Fibroblast of skin of left quadriceps (primary cell): ENCODE measurements at regions not wholly inside any gene's neighbourhood (a gene's known extent, or its start where the extent isn't known, plus 50 kb on each side); places are given as distances from the start of the nearest gene placed in this dataset.
"Not testable (repeated sequence)": the region's sequence is repeated elsewhere in the genome, so short reads cannot be mapped to it uniquely, and the experiment has no call there.

Experiments used
- DNase-seq, 2 experiments: peaks; one replicate each; pipeline ENCODE4 v3.0.0-alpha.2; 2013; ENCODE audit warnings: low read depth in 2 of 2

DNA sequence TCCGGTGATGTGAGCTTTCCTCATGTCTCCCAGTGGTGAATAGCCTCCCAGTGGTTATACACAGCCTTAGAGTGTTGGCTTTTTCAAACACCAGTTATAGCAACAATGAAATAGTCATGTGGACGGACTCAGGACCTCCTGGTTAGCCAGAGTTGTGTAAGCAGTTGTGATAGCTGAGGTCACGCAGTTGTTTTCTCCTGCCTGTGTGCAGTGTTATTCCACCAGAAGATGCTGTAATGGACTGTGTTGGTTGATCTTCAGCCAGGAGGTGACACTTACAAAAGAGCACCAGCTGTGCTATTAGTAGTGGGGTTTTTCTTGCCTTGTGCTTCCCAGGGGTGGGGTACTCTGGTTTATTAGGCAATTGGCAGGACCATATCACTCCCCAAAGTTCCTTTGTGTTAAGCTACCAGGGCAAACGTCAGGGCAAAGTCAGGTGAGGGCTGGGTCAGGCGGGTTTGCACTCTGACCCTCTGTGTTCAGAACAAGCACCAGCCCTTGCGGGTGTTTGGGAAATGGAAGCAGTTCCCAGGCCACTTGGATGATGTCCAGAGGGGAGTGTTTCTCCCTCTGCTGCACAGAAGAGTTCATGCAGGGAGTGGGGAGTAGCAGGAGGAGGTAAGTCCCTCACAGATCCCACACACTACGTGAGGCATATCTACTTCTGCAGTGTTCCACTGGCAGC, 252.6 kb downstream of the TMEM47 start:
- DNase-seq = no peak

DNA sequence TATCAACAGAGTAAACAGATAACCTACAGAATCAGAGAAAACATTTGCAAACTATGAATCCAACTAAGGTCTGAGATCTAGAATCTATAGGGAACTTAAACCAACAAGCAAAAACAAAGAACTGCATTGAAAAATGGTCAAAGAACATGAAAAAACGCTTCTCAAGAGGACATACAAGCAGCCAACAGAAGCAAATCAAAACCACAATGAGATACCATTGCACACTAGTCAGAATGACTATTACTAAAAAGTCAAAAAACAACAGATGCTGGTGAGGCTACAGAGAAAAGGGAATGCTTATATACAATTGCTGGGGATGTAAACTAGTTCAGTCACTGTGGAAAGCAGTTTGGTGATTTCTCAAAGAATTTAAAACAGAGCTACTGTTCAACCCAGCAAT, 255.7 kb downstream of the TMEM47 start:
- DNase-seq = no peak

DNA sequence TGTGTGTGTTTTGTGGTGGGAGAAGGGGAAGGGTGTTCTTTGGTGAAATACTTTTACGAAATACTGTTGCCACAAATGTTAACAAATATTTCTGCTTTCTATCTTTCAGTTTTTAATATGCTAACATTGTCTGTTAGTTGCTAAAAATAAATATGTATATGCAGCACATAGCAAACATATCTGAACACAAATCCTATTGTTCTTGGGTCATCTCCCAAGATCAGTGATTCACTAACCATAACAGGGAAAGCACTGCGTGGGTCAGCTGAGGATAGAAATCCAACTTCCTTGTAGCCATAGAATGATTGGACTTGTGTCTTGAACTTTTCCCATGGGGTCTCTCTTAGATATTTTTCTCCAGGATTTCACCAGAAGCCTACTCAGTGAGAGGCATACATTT, 250.3 kb upstream of the FAM47A start:
- DNase-seq = peak; percentile 33 to 35

- DNase-seq = no peak
These were observed 249.1 kb upstream of the FAM47A start for GRCh38 chrX:34381241-34381640.

GRCh38 chrX:34379891-34380290, 247.8 kb upstream of the FAM47A start:
- DNase-seq = no peak

- no peak for DNase-seq
These were observed 245.5 kb upstream of the FAM47A start for GRCh38 chrX:34377645-34378044.

DNA sequence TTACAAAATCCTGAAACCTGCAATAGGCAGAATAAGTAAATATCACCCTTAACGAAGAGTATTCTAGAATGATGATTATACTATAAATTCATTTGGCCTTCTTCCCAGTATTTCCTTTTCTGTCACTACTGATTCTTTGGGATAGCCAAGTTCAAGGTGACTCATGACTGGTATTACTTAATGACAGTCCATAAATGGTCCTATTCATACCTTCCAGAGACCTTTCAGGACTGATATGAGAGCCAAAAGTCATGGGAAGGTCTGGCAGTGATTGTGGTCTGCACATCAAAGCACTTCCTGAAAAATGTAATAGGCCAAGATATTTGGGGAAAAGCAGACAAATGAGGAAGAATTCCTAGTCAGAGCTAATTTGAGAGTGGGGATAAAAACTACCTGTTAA, 239.6 kb upstream of the FAM47A start:
- DNase-seq = no peak

DNA sequence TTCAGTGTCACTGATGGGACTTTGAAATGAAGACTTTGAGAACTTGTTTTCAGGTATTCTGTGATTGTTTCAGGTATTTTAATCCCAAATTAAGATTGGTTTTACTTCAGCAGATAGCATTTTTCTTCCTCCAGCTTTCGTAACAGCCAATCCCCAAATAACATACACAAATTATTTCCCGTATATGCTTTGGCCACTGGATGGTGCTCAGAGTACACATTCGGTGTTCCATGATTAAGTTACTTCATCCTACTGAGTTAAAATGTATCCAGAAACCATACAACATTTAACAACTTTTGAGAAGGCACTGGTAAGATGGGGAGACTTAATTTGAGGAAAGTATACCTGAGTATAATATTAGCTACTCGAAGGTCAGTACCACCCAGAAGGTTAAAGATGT, 233.4 kb upstream of the FAM47A start:
- DNase-seq = no peak

GRCh38 chrX:34350561-34351335, 218.6 kb upstream of the FAM47A start:
- DNase-seq = no peak

GRCh38 chrX:34343001-34343400, 210.9 kb upstream of the FAM47A start:
- DNase-seq = no peak

DNA sequence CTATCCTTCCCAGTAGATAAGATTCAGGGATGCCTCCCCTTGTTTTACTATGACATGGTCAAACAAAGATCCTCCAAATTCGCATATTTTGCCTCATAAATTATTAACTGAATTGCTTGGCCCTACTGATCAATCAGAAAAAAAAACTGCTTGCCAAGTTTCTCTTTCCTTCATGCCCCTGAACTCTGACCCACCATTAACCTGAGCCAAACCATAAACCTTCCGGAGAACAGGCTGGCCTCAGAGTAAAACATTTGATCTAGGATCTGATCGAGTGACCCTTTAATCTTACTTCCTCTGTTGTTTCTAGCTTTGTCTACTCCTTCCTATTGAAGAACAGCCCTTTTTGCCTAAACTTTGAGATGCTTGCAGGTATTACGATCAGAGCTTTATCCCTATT, 209.7 kb upstream of the FAM47A start:
- DNase-seq = no peak

DNA sequence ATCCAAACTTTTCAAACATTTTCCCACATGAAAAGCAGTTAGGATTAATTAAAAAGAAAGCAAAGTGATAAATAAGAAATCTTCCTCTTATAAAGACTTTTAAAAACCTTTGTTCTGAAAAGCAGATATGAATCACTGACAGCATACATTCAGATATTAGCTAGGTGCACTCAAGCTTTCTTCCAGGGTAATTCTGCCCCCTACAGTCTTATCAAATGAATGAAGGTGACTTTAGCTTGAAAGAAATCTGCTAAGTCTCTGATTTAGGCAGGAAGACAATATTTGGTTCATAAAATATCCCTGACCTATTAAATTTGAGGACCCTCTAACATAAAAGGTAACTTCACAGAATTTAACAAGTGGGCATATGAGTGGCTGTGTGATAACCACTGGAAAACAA, 209.1 kb upstream of the FAM47A start:
- no peak for DNase-seq

DNA sequence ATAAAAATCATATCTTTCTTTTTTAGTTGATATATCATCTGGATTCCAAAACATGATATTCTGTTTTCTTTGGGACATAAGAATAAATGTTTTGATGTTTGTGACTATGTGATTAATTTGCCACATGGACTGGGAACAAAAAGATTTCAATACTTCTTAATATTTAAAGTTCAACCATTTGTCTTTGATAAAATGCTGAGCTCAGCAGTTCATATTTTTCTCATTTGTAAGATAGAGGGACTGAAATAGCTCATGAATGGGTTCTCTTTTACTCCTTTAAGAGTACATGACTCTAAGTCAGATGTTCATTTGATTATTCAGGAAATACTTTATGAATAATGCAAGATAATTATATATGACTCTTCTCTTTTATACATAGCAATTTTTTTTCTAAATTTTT, 205.9 kb upstream of the FAM47A start:
- DNase-seq = no peak

- DNase-seq = not testable (repeated sequence)
These were observed 203.3 kb upstream of the FAM47A start for GRCh38 chrX:34335376-34335775.

DNA sequence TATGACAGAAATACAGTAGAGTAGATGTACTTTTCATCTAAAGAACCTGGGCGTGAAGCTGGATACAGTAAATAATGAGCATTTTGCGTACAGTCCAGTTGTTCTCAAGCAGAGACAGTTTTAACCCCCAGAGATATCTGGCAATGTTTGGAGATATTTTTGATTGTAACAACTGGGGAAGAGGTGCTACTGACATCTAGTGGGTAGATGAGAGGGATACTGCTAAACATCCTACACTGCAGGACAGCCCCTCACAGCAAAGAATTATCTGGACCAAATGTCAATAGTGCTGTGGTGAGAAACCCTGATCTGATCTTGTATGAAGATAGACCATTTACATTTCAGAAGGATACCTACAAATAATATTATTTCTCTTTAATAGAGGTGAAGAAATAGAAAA, 200.2 kb upstream of the FAM47A start:
- DNase-seq = no peak

DNA sequence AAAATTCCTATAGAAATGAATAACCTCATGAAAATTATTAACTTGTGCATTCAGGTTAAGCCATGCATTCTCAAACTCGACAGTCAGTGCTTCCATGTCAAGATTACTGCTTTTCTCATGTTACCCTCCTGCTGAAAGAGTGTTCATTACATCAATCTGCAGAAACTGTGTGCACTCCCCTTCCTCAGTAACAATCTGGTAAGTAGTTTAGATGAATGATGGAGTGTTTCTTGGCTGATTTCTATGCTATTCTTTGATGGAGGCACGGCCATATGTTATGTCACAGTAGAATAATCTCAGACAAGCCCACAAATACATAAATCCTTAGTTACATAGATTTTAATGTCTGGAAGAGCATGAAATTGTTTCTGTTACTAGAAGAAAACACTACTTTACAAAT, 193.3 kb upstream of the FAM47A start:
- no peak for DNase-seq

DNA sequence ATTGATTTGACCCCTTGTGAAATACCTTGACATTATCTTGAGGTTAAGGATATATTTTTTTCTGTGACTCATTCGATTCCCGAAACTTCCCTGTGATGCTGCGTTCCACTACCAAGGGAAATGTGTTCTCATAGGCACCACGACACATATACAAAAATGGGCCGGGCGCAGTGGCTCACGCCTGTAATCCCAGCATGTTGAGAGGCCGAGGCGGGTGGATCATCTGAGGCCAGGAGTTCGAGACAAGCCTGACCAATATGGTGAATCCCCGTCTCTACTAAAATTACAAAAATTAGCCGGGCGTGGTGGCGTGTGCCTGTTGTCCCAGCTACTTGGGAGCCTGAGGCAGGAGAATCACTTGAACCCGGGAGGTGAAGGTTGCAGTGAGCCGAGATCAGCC, 188.3 kb upstream of the FAM47A start:
- DNase-seq = not testable (repeated sequence)

- DNase-seq = peak in 1 of 2 experiments; percentile 1
These were observed 168.8 kb upstream of the FAM47A start for GRCh38 chrX:34300871-34301270.

DNA sequence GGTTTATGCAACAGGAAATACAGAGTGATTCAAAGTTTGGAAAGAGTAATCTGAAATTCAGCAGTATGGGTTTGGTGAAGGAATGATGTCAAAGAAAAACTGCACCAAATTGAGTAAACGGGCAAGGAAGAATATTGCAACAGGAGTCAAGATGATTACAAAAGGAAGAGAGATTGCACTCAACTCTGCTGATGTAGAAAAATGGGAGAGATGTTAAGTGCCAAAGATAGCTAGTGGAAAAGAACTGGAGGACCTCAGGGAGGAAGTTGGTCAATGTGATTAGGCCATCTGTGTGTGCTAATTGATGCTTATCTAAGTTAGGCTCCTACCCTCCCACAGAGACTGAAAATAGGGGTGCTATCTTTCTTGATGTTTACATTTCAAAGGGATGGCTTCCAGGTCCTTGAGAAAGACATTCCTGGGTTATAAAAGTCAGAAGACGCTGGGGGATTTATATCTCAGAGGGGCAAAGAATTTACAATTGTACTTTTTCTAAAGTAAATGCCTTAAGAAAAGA, 167.4 kb upstream of the FAM47A start:
- DNase-seq = no peak

DNA sequence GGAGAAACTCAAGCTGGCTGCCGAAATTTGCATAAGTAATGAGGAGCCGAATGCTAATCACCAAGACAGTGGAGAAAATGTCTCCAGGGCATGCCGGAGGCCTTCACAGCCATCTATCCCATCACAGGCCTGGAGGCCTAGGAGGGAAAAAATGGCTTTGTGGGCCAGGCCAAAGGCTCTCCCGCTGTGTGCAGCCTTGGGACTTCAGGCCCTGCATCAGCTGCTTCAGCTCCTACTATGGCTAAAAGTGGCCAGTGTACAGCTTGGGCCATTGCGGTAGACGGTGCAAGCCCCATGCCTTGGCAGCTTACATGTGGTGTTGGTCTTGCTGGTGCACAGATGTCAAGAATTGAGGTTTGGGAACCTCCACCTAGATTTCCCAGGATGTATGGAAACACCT, 162.6 kb upstream of the FAM47A start:
- no peak for DNase-seq

DNA sequence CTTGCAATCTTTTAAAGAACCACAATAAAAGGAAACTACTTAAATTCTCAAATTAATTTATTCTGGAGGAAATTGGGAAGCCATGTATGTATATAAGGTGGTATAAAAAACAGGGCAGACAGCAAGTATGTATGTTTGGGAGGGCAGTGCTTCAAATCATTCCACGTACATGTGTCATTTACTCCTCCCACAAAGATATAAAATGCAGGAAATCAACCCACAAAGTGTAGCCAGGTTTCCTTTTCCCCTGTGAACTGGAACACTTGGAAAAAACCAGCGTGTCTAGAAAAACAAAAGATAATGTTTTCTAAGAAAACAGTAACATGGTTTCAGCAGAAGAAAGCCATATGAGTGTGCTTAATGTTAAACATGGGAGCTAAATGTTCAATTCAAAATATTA, 156.7 kb upstream of the FAM47A start:
- no peak for DNase-seq

DNA sequence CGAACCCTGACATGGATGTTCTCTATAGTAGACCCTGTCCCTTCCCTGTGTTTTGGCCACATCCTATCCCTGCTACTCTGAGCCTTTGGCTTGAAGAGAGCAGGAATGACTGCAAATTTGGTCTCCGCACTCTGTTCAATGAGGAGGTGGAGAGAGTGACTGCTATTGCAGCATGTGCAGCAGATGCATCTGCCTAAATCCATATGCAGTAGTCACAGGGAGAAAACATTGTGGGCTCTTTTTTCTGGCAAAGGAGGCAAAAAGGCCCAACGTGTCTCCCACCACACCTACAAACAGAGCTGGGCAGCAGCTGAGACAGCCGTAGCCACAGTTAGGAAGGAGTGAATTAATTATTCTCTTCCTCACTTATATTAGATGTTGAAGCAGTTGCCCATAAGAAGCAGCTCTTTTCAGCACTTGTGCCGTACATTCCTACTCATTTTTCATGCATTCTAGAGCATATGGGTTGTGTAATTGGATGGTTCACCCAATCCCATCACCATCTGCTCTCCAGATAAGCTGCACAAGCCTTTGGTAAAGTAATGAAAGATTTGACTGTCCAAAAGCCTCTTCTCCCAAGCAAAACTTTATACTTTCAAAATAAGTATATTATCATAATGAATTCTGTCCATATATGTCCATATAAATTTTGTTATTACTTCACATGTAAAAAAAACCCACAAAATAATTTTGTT, 147.9 kb upstream of the FAM47A start:
- DNase-seq = no peak

DNA sequence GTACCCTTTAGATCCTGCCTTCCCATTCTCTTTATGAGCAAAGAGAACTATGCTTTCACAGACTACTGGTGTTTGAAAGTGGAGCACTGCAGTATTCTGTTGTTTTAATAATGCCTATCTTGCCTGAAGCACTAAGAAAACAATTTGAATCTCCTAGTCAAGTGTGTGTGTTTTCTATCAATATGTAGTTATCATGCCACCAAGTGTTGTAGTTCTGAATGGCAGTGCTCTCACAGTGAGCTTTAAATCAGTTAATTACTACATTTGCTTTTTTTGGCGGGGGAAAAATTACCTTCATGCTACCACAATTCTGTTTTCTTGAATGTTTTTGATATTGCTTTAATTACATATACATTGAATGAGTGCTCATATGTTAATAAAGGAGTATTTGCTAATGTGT, 143.6 kb upstream of the FAM47A start:
- no peak for DNase-seq
